ENCODE measurements at regions not wholly inside any gene's neighbourhood (a gene's known extent, or its start where the extent isn't known, plus 50 kb on each side); places are given as distances from the start of the nearest gene placed in this dataset.

GRCh38 chr11:31903225-31904074, 92.3 kb upstream of the PAX6 start:
- DNase-seq (ENCODE audit: low spot score) = no peak

- no peak for DNase-seq (ENCODE audit: low spot score)
These were observed 91.6 kb upstream of the PAX6 start for GRCh38 chr11:31902706-31903105.

- no peak for DNase-seq (ENCODE audit: low spot score)
These were observed 84.8 kb upstream of the PAX6 start for GRCh38 chr11:31895926-31896325.

GRCh38 chr11:31887180-31887579, 76.1 kb upstream of the PAX6 start:
- DNase-seq (ENCODE audit: low spot score) = peak; percentile 14

- no peak for DNase-seq (ENCODE audit: low spot score)
These were observed 73.0 kb upstream of the PAX6 start for GRCh38 chr11:31884080-31884479.

- DNase-seq (ENCODE audit: low spot score) = no peak
These were observed 72.3 kb upstream of the PAX6 start for GRCh38 chr11:31883435-31883834.

GRCh38 chr11:31882951-31883392, 71.8 kb upstream of the PAX6 start:
- DNase-seq (ENCODE audit: low spot score) = no peak

- DNase-seq (ENCODE audit: low spot score) = no peak
These were observed 70.7 kb upstream of the PAX6 start for GRCh38 chr11:31881825-31882224.

GRCh38 chr11:31879681-31880080, 68.6 kb upstream of the PAX6 start:
- DNase-seq (ENCODE audit: low spot score) = no peak

- no peak for DNase-seq (ENCODE audit: low spot score)
These were observed 66.7 kb upstream of the PAX6 start for GRCh38 chr11:31877863-31878262.

- no peak for DNase-seq (ENCODE audit: low spot score)
These were observed 66.0 kb upstream of the PAX6 start for GRCh38 chr11:31877083-31877482.

GRCh38 chr11:31875866-31876560, 64.9 kb upstream of the PAX6 start:
- peak; percentile 43 for DNase-seq (ENCODE audit: low spot score)

GRCh38 chr11:31874631-31875191, 63.6 kb upstream of the PAX6 start:
- DNase-seq (ENCODE audit: low spot score) = peak; percentile 22

GRCh38 chr11:31873124-31873523, 62.0 kb upstream of the PAX6 start:
- DNase-seq (ENCODE audit: low spot score) = no peak

- no peak for DNase-seq (ENCODE audit: low spot score)
These were observed 60.9 kb upstream of the PAX6 start for GRCh38 chr11:31872076-31872443.

- no peak for DNase-seq (ENCODE audit: low spot score)
These were observed 60.4 kb upstream of the PAX6 start for GRCh38 chr11:31871310-31872075.

GRCh38 chr11:31870609-31871309, 59.6 kb upstream of the PAX6 start:
- DNase-seq (ENCODE audit: low spot score) = peak; percentile 50

- no peak for DNase-seq (ENCODE audit: low spot score)
These were observed 58.9 kb upstream of the PAX6 start for GRCh38 chr11:31869986-31870385.

GRCh38 chr11:31865606-31866300, 54.6 kb upstream of the PAX6 start:
- no peak for DNase-seq (ENCODE audit: low spot score)

- no peak for DNase-seq (ENCODE audit: low spot score)
These were observed 52.2 kb upstream of the PAX6 start for GRCh38 chr11:31863170-31863832.

- DNase-seq (ENCODE audit: low spot score) = no peak
These were observed 49.9 kb upstream of the PAX6 start for GRCh38 chr11:31861011-31861410.

Data from cerebellar cortex (tissue), 1 donor.